Activated T-helper 1 cell treated with Interleukin-2 at 50 U/mL for 16 hours (primary cell): ENCODE measurements at regions not wholly inside any gene's neighbourhood (a gene's known extent, or its start where the extent isn't known, plus 50 kb on each side); places are given as distances from the start of the nearest gene placed in this dataset.
"Not testable (repeated sequence)": the region's sequence is repeated elsewhere in the genome, so short reads cannot be mapped to it uniquely, and the experiment has no call there.

Source experiments
- DNase-seq: peaks from one replicate; pipeline ENCODE4 v3.0.0-alpha.2; 2020; ENCODE audit warnings: low read depth

GRCh38 chr12:127044836-127045235, 1222.1 kb upstream of the TMEM132C start:
- DNase-seq, result no peak

- no peak for DNase-seq
Measured at GRCh38 chr12:127046467-127046866, 1220.5 kb upstream of the TMEM132C start.

- DNase-seq, result no peak
Measured at GRCh38 chr12:127048057-127048456, 1218.9 kb upstream of the TMEM132C start.

GRCh38 chr12:127048525-127048924, 1218.4 kb upstream of the TMEM132C start:
- not testable (repeated sequence) for DNase-seq

GRCh38 chr12:127051139-127051538, 1215.8 kb upstream of the TMEM132C start:
- no peak for DNase-seq

- DNase-seq, result no peak
Measured at GRCh38 chr12:127052511-127053232, 1214.3 kb upstream of the TMEM132C start.

- DNase-seq, result no peak
Measured at GRCh38 chr12:127054531-127054930, 1212.4 kb upstream of the TMEM132C start.

- DNase-seq, result no peak
Measured at GRCh38 chr12:127060310-127060847, 1206.6 kb upstream of the TMEM132C start.

- no peak for DNase-seq
Measured at GRCh38 chr12:127060933-127061332, 1206.0 kb upstream of the TMEM132C start.

- DNase-seq, result no peak
Measured at GRCh38 chr12:127063339-127064072, 1203.5 kb upstream of the TMEM132C start.

GRCh38 chr12:127064207-127064606, 1202.8 kb upstream of the TMEM132C start:
- no peak for DNase-seq

- DNase-seq, result no peak
Measured at GRCh38 chr12:127065595-127065994, 1201.4 kb upstream of the TMEM132C start.

GRCh38 chr12:127070515-127071157, 1196.3 kb upstream of the TMEM132C start:
- DNase-seq, result no peak

GRCh38 chr12:127074161-127074560, 1192.8 kb upstream of the TMEM132C start:
- no peak for DNase-seq

GRCh38 chr12:127075981-127076380, 1191.0 kb upstream of the TMEM132C start:
- no peak for DNase-seq

GRCh38 chr12:127077262-127078045, 1189.5 kb upstream of the TMEM132C start:
- no peak for DNase-seq

GRCh38 chr12:127078577-127079350, 1188.2 kb upstream of the TMEM132C start:
- DNase-seq, result no peak

- DNase-seq, result no peak
Measured at GRCh38 chr12:127079636-127080035, 1187.3 kb upstream of the TMEM132C start.

GRCh38 chr12:127081058-127081457, 1185.9 kb upstream of the TMEM132C start:
- no peak for DNase-seq

GRCh38 chr12:127083008-127083949, 1183.7 kb upstream of the TMEM132C start:
- DNase-seq, result no peak
